Endothelial cell of umbilical vein (primary cell): ENCODE measurements at regions not wholly inside any gene's neighbourhood (a gene's known extent, or its start where the extent isn't known, plus 50 kb on each side); places are given as distances from the start of the nearest gene placed in this dataset.

Source experiments
- BruUV-seq: library from RNA; stranded (reverse); fragments of 400-500 nt; replicated peaks from 2 replicates; lab custom pipeline; 2021; lab: Mats Ljungman, UMichigan
- CTCF ChIA-PET: fragments of 300-600, 350-600 bp; sonication (Branson Sonifier 250); formaldehyde crosslinking; loops from one replicate; lab custom pipeline; 2021; ENCODE audit warnings: antibody characterized with exemption, inconsistent platforms; lab: Charles Lee
- POLR2A ChIA-PET: fragments of 300-600, 350-600 bp; sonication (Branson Sonifier 250); formaldehyde crosslinking; loops from one replicate; lab custom pipeline; 2021; ENCODE audit warnings: antibody characterized with exemption, inconsistent platforms; lab: Charles Lee
- DNase-seq: peaks from one replicate; pipeline ENCODE4 v3.0.0-alpha.2; 2011; ENCODE audit warnings: low read depth, low spot score
- FAIRE-seq: peaks from 2 replicates; lab custom pipeline; 2011; peaks lifted over from hg19 to GRCh38; lab: Jason Lieb, UNC
- H2AFZ ChIP-seq: 2 replicates; pipeline ENCODE4 v1.6.0; 2012; ENCODE audit warnings: low read depth, low read length, control low read depth, inconsistent platforms
- H3K27ac ChIP-seq: 2 replicates; pipeline ENCODE4 v1.5.1; 2011; ENCODE audit warnings: low read depth, mild to moderate bottlenecking, control low read depth, low read length, moderate library complexity; ENCODE audit not compliant: insufficient read depth
- H3K27me3 ChIP-seq, 2 experiments: 2 replicates each; pipeline versions ENCODE4 v1.6.0 to v1.6.1; 2011; ENCODE audit warnings: low read length in 2 of 2, mixed read lengths in 1 of 2; ENCODE audit not compliant: control insufficient read depth in 2 of 2, insufficient read depth in 2 of 2
- H3K36me3 ChIP-seq, 2 experiments: 2 replicates in 1 of 2; 3 replicates in 1 of 2; pipeline ENCODE4 v1.5.1; 2011; ENCODE audit warnings: low read length in 2 of 2, mild to moderate bottlenecking in 1 of 2, moderate library complexity in 1 of 2; ENCODE audit not compliant: control insufficient read depth in 2 of 2, insufficient read depth in 2 of 2; ENCODE audit errors: extremely low read depth in 1 of 2
- H3K4me1 ChIP-seq: 3 replicates; pipeline ENCODE4 v1.5.1; 2011; ENCODE audit warnings: mild to moderate bottlenecking, low read length; ENCODE audit not compliant: control insufficient read depth, insufficient read depth; ENCODE audit errors: extremely low read depth
- H3K4me2 ChIP-seq: 2 replicates; pipeline ENCODE4 v1.6.1; 2011; ENCODE audit warnings: low read length, control low read depth, mixed read lengths; ENCODE audit not compliant: insufficient read depth
- H3K4me3 ChIP-seq, 3 experiments: fragments of 200-600 bp in 1 of 3; sonication (generic), shearing (Covaris generic) in 1 of 3; replicated peaks in 1 of 3; 2 replicates each; pipeline ENCODE4 v1.5.1; 2011 to 2016; ENCODE audit warnings: control low read depth in 3 of 3, low read length in 3 of 3, mild to moderate bottlenecking in 2 of 3, inconsistent platforms in 1 of 3, low read depth in 1 of 3, moderate library complexity in 1 of 3; ENCODE audit not compliant: insufficient read depth in 1 of 3
- H3K79me2 ChIP-seq: 2 replicates; pipeline ENCODE4 v1.6.0; 2012; ENCODE audit warnings: low read length, inconsistent platforms; ENCODE audit not compliant: control insufficient read depth, insufficient read depth
- H3K9ac ChIP-seq: replicated peaks from 2 replicates; pipeline ENCODE3; 2011; ENCODE audit warnings: low read length, control low read depth; ENCODE audit not compliant: insufficient read depth; ENCODE audit errors: extremely low read depth
- H3K9me1 ChIP-seq: replicated peaks from 3 replicates; pipeline ENCODE4 v1.6.0; 2011; ENCODE audit warnings: mild to moderate bottlenecking, low read length; ENCODE audit not compliant: control insufficient read depth, insufficient read depth; ENCODE audit errors: extremely low read depth
- H3K9me3 ChIP-seq: replicated peaks from 2 replicates; pipeline ENCODE4 v1.5.1; 2012; ENCODE audit warnings: low read length, inconsistent platforms; ENCODE audit not compliant: control insufficient read depth, insufficient read depth
- H4K20me1 ChIP-seq: replicated peaks from 2 replicates; pipeline ENCODE3; 2011; ENCODE audit warnings: mild to moderate bottlenecking, low read length; ENCODE audit not compliant: control insufficient read depth, insufficient read depth; ENCODE audit errors: extremely low read depth
- CTCF ChIP-seq, 2 donors: IDR thresholded peaks; 1 replicate in 1 of 2; 2 replicates in 1 of 2; pipeline ENCODE4 v1.5.1; 2011; ENCODE audit warnings: low read length in 2 of 2, mild to moderate bottlenecking in 2 of 2, moderate library complexity in 2 of 2, control low read depth in 1 of 2, inconsistent platforms in 1 of 2, low read depth in 1 of 2; ENCODE audit not compliant: insufficient read depth in 1 of 2; ENCODE audit errors: extremely low read depth in 1 of 2
- EZH2 ChIP-seq: IDR thresholded peaks from 2 replicates; pipeline ENCODE4 v1.6.1; 2012; ENCODE audit warnings: borderline replicate concordance, low read depth, mild to moderate bottlenecking, moderate library complexity, low read length, inconsistent platforms; ENCODE audit not compliant: severe bottlenecking
- FOS ChIP-seq: IDR thresholded peaks from 2 replicates; pipeline ENCODE4 v1.6.1; 2011; ENCODE audit warnings: mild to moderate bottlenecking, low read length, moderate library complexity, borderline replicate concordance; ENCODE audit not compliant: insufficient read depth
- GATA2 ChIP-seq: IDR thresholded peaks from 2 replicates; pipeline ENCODE4 v1.7.0; 2011; ENCODE audit warnings: low read depth, mild to moderate bottlenecking, moderate library complexity, mixed read lengths, low read length; ENCODE audit not compliant: insufficient read length, insufficient read depth
- JUN ChIP-seq: IDR thresholded peaks from 2 replicates; pipeline ENCODE4 v1.6.1; 2011; ENCODE audit warnings: borderline replicate concordance, low read depth; ENCODE audit not compliant: insufficient read length, insufficient read depth
- MAX ChIP-seq: IDR thresholded peaks from 2 replicates; pipeline ENCODE4 v1.6.1; 2011; ENCODE audit not compliant: insufficient read depth, insufficient read length
- MYC ChIP-seq: IDR thresholded peaks from one replicate; pipeline ENCODE4 v1.6.1; 2011; ENCODE audit warnings: mild to moderate bottlenecking, low read depth, low read length
- POLR2A ChIP-seq: IDR thresholded peaks from 2 replicates; pipeline ENCODE4 v1.6.1; 2012; ENCODE audit warnings: low read depth, mild to moderate bottlenecking, control low read depth, low read length
- POLR2AphosphoS5 ChIP-seq: IDR thresholded peaks from 2 replicates; pipeline ENCODE4 v1.6.1; 2012; ENCODE audit warnings: low read depth, mild to moderate bottlenecking, control low read depth, low read length, moderate library complexity; ENCODE audit not compliant: insufficient read depth
- dilution Hi-C: fragments of 300-500 bp; cut with MboI; formaldehyde crosslinking; loops from one replicate; pipeline ENCODE4 v1.15.0; 2019; ENCODE audit warnings: low sequenced_read_pairs; ENCODE audit not compliant: extremely low pct_ligation_motif_present
- intact Hi-C: fragments of 100-400 bp; cut with micrococcal nuclease; formaldehyde crosslinking; loops from one replicate; pipeline ENCODE4 v1.10.0; 2022

- no peak overlapping the region for H3K27ac ChIP-seq
- H3K27me3 ChIP-seq = no peaks in the 10 kb centered on the region
- H2AFZ ChIP-seq = no peak overlapping the region
- H3K9me1 ChIP-seq = no peaks in the 10 kb centered on the region
- dilution Hi-C loops (no loop called here), intact Hi-C loops (loop anchor here (5.0 kb wide), 1 partner anchor 53 kb away; no protein-coding TSS in a partner anchor)
- H3K9ac ChIP-seq = no peak overlapping the region
- H3K4me2 ChIP-seq = no peak overlapping the region
- no peak overlapping the region for H3K4me3 ChIP-seq
- CTCF ChIA-PET = interaction anchor here (1.0 to 1.4 kb wide), 4 partner anchors 10 to 31 kb away, joined by 3 to 10 read pairs (median 3); no protein-coding TSS in a partner anchor
- TF ChIP-seq FOS (no peak), GATA2 (no peak), MAX (no peak), MYC (no peak), CTCF (IDR thresholded peaks at IDR 0.05; ENCODE audit: extremely low read depth in 1 of 2, insufficient read depth in 1 of 2, low read depth in 1 of 2, low read length in 2 of 2) (no peak), POLR2AphosphoS5 (no peak), POLR2A (no peak), EZH2 (no peak), JUN (no peak)
- H4K20me1 ChIP-seq = no peaks in the 10 kb centered on the region
- FAIRE-seq (no peak), DNase-seq (no peak)
- no TSS peak for BruUV-seq
- H3K79me2 ChIP-seq = no peaks in the 10 kb centered on the region
- POLR2A ChIA-PET = no interaction called here
- peaks cover 6% of the 10 kb centered on the region for H3K4me1 ChIP-seq
- no peaks in the 10 kb centered on the region for H3K36me3 ChIP-seq
- no peaks in the 10 kb centered on the region for H3K9me3 ChIP-seq
Measured at GRCh38 chr7:29619848-29620555, 56.4 kb downstream of the PRR15 start.
